Spleen (tissue), 7 donors: ENCODE measurements at regions not wholly inside any gene's neighbourhood (a gene's known extent, or its start where the extent isn't known, plus 50 kb on each side); places are given as distances from the start of the nearest gene placed in this dataset.

Source experiments
- POLR2A ChIP-seq, 3 donors: fragments of 450-650 bp; IDR thresholded peaks; one replicate each; pipeline ENCODE4 v1.5.1; 2017; ENCODE audit warnings: antibody characterized with exemption in 3 of 3, mild to moderate bottlenecking in 1 of 3
- POLR2AphosphoS5 ChIP-seq, 3 donors: sonication (generic); formaldehyde crosslinking; IDR thresholded peaks; one replicate each; pipeline ENCODE4 v1.5.1; 2017; ENCODE audit warnings: antibody characterized with exemption in 3 of 3
- TF ChIP-seq, protein P1 (sequence below), 11 experiments: fragments of 200-600 bp in 7 of 11; fragments of 450-650 bp in 4 of 11; sonication (generic) in 4 of 11; IDR thresholded peaks in 8 of 11; conservative IDR thresholded peaks in 3 of 11; 1 replicate in 7 of 11; 2 replicates in 4 of 11; pipeline versions ENCODE4 v1.4.0 to v1.8.0; 2016 to 2021; ENCODE audit warnings: antibody characterized with exemption in 11 of 11, inconsistent platforms in 4 of 11, mild to moderate bottlenecking in 1 of 11
- donor health status: DM: no; HTN: no; CAD: no; lungs with moderate emphysema.
- donor health status: DM: no; HTN: no; CAD: no.
- donor health status: DM: no; HTN: no; CAD: no.

DNA sequence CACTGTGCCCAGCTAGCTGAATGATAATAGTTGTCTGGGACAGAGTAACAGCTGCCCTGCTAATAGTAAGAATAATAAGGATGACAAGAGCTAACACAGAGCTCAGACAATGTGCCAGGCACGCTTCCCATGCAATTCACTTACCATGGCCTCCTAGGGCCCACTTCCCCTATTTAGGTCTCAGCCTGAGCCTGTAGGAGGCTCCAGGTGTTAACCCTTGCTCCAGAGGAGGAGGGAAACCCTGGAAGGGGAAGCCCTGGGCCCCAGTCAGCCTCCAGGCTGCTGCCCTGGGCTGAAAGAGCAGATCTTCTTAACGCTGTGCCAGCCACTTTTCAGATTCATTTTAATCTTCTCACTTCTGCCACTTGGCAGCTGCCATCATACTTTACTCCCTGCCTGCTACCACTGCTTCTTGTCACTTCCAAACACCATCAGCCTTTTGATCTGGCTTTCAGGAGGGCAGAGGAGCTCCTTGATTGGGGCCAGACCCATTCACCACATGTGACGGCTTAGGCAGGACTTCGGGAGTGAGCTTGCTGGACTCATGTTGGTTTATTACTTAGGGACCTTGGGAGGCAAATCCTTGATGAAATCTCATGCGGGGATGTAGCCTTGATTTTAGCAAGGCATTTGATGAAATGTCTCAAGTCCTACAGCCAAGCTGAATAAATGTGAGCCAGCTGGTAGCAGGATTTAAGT lies 66.7 kb upstream of the PARP1 start:
- TF ChIP-seq POLR2A (IDR thresholded peaks at IDR 0.05) (no peak), POLR2AphosphoS5 (IDR thresholded peaks at IDR 0.05) (no peak)
- TF ChIP-seq, protein P1, sequence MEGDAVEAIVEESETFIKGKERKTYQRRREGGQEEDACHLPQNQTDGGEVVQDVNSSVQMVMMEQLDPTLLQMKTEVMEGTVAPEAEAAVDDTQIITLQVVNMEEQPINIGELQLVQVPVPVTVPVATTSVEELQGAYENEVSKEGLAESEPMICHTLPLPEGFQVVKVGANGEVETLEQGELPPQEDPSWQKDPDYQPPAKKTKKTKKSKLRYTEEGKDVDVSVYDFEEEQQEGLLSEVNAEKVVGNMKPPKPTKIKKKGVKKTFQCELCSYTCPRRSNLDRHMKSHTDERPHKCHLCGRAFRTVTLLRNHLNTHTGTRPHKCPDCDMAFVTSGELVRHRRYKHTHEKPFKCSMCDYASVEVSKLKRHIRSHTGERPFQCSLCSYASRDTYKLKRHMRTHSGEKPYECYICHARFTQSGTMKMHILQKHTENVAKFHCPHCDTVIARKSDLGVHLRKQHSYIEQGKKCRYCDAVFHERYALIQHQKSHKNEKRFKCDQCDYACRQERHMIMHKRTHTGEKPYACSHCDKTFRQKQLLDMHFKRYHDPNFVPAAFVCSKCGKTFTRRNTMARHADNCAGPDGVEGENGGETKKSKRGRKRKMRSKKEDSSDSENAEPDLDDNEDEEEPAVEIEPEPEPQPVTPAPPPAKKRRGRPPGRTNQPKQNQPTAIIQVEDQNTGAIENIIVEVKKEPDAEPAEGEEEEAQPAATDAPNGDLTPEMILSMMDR (IDR thresholded peaks at IDR 0.05 in 8 of 11, conservative IDR thresholded peaks at IDR 0.05 in 3 of 11) = no peak
